ENCODE measurements at regions not wholly inside any gene's neighbourhood (a gene's known extent, or its start where the extent isn't known, plus 50 kb on each side); places are given as distances from the start of the nearest gene placed in this dataset.

GRCh38 chr3:102192575-102192974 is 242.2 kb upstream of the ZPLD1 start:
- DNase-seq, result no peak

DNA sequence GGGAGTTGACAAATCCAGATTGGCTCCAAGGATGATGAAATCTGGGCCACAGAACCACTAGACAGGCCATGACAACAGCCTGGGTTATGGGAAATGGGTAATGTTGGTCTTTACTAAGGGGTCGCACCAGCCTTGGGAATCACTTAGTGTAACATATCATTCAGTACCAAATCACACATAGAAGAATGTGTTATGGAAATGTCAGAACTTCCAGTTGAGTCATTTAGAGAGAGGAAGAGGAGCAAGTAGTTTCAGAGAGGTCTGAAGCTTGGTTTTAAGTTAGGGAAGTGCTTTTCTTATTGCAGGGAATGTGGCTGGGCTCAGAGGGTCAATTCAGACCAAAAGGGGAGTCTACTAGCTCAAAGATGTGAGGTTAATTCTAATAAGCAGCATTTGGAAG is 241.6 kb upstream of the ZPLD1 start:
- DNase-seq, result no peak

DNA sequence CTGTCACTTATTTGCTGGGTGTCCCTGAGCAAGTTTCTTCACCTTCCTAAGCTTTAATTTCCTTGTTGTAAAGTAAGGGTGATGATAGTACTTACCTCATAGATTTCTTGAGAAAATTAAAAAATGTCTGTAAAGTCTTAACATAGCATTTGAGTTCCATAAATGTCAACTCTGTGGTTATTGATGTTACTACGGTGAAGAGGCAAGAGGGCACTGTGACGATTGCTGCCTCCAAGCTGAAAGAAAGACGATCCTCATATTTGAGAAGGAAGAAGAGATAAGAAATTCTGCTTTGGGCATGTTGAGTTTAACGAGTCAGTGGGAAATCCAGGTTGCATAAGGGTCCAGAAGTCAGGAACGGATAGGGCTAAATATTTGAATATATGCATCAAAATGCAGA is 240.8 kb upstream of the ZPLD1 start:
- no peak for DNase-seq

DNA sequence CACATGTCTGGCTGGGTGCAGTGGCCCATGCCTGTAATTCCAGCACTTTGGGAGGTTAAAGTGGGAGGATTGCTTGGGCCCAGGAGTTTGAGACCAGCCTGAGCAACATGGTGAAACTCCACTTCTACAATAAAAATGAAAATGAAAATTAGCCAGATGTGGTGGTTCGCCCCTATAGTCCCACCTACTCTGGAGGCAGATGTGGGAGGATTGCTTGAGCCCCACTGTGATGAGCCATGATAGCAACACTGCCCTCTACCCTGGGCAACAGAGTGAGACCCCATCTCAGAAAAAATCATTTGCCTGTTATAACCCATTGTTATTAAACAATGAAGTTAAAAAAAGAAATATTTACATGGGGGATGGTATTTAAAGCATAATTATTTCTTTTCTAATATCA is 240.1 kb upstream of the ZPLD1 start:
- no peak for DNase-seq

GRCh38 chr3:102195198-102195948 is 239.4 kb upstream of the ZPLD1 start:
- DNase-seq, result no peak

- DNase-seq, result no peak
Measured at GRCh38 chr3:102200126-102200525, 234.7 kb upstream of the ZPLD1 start.

DNA sequence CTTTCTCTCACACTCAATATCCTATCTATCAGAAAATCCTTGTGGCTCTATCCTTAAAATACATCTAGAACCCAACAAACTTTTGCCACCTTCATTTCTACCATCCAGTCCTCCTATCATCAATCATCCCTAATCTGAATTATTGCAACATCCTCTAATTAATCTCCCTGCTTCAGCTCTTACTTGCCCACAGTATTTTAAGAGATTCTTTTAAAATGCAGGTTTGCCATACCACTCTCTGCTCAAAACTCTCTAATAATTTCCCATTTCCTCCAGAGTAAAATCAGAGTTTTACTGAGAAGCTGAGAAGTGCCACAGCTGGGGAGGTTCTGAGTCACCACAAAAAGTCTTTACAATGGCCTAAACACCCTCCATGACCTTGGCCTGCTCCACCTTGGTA is 234.3 kb upstream of the ZPLD1 start:
- DNase-seq, result no peak

DNA sequence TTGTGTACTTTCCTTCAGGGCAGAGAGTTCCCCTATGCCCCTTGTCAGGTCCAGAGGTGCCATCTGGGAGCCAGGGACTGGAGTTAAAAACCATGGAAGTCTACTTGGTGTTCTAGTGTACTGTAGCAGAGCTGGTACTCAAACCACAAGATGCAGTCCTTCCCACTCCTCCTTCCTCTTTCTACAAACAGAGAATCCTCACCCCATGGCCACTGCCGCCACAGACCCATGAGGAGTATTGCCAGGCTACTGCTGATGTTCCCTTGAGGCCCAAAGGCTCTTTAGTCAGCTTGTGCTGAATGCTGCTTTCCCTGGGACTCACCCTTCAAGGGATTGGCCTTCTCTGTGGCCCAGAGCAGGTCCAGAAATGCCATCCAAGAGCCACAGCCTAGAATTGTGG is 229.2 kb upstream of the ZPLD1 start:
- DNase-seq, result no peak

DNA sequence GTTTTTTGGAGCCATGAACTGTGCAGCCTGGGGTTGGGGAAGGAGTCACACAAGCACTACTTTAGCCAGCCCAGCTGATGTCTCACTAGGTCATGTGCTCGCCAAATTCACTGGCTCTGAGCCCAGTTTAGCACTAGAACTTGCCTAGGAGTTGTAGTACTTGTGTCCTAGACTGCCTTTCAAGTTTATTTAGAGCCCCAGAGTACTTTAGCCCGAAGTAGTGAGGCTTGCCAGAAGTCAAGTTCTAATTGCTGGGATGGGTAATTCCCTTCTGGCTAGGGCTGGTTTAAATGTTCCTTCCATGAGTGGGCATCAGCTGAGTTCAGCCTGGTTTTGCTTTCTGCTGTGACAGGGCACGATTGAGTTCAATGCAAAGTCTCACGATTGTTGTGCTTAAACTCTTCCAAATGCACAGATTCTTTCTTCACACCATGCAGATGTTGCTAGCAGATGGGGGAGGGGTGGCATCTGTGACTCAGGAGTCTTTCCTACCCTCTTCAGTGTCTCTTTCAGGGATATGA is 228.2 kb upstream of the ZPLD1 start:
- DNase-seq, result no peak

- no peak for DNase-seq
Measured at GRCh38 chr3:102207151-102207571, 227.7 kb upstream of the ZPLD1 start.

DNA sequence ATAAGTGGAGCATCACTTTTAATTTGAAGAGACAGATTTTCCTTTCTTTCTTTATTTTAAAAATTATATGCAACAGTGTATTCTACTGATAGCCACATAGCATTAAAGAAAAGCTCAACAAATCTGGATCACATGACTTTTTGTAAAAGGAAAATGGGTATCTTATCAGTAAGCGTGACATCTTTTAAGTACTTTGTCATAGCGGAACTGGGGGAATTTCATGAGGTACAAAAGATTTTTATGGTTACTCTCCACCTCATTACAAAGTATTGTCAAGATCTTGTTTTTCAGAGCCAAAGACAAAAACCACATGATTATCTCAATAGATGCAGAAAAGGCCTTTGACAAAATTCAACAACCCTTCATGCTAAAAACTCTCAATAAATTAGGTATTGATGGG is 219.6 kb upstream of the ZPLD1 start:
- no peak for DNase-seq

DNA sequence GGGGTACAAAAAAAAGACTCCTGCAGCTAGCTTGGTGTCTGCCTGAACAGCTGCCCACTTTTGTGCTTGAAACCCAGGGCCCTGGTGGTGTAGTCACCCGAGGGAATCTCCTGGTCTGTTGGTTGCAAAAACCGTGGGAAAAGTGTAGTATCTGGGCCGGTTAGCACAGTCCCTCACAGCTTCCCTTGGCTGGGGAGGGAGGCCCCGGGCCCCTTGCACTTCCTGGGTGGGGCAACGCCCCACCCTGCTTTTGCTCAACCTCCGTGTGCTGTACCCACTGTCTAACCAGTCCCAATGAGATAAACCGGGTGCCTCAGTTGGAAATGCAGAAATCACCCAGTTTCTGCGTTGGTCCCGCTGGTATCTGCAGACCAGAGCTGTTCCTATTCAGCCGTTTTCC is 211.7 kb upstream of the ZPLD1 start:
- DNase-seq, result no peak

GRCh38 chr3:102224171-102224570 is 210.6 kb upstream of the ZPLD1 start:
- DNase-seq, result no peak

DNA sequence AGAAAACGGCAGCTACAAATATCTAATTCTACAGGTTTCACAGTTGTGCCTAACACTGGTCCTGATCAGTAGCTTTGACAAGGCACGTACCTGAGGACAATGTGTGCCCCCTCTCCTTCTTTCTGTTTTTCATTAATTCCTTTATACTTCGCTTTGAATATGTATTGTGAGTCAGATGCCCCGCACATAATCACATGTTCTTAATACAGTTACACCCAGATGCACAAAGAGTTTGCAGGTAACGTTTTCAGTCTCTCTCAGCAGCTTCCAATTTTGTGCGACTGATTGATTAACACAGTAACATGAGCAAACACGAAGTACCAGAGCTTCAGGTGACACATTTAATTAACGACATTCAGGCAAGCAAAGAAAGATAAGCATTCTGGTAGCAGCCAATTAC is 209.8 kb upstream of the ZPLD1 start:
- DNase-seq, result no peak

DNA sequence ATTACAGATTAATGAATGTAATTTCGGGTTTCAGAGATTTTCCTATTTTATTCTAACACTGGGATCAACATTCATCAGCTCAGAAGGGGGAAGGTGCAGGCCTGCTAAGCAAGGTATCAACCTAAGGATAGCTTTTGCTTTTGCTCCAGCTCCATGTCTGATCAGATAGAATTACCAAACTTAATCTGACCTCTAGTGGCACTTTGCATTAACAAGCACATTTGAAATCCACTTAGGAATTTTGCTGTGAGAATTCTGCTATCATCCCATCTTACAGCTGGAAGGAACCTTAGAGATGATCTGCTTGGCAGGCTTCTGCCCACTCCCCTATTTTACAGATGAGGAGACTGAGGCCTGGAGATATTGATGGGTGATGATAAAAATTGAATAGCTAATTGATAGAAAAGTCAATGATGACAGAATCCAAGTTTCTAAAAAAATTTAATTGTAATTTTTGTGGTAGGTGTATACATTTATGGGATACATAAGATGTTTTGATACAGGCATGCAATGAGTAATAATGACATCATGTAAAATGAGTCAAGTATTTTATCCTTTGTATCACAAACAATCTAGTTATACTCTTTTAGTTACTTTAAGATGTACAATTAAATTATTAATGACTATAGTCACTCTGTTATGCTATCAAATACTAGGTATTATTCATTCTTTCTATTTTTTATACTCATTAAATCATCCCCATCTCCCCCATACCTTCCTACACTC is 209.2 kb upstream of the ZPLD1 start:
- DNase-seq, result no peak

GRCh38 chr3:102226463-102226862 is 208.4 kb upstream of the ZPLD1 start:
- no peak for DNase-seq

- DNase-seq, result peak; percentile 71
Measured at GRCh38 chr3:102229062-102229655, 205.7 kb upstream of the ZPLD1 start.

DNA sequence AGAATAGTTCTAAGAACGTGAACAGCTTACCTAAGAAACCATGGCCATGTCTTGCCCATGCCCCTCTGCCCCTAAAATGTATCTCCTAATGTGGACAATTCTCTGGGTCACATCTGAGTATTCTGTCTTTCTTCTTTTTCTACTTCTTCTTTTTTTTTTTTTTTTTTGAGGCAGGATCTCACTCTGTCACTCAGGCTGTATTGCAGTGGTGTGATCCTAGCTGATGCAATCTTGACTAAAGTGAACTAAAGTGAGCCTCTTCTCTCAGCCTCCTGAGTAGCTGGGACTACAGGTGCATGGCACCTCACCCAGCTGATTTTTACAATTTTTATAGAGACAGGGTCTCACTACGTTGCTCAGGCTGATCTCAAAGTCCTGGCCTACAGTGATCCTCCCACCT is 204.8 kb upstream of the ZPLD1 start:
- no peak for DNase-seq

DNA sequence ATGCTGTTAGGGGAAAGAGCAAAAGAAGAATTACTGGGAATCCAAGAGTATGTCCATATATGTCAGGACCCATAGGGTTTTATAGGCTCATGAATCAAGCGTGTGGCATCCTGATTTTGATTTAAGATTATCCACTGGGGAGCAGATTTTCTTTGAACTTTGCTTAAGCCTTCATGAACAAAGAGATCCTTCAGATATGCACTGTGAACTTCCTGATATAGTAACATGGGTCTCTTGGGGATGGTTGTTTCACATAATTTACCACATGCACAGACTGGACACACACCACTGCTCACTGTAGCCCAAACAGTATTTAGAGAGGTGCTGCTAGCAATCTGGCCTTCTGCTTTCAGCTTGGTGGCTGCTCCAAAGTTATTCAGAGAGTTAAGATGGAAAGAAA is 200.9 kb upstream of the ZPLD1 start:
- no peak for DNase-seq

DNA sequence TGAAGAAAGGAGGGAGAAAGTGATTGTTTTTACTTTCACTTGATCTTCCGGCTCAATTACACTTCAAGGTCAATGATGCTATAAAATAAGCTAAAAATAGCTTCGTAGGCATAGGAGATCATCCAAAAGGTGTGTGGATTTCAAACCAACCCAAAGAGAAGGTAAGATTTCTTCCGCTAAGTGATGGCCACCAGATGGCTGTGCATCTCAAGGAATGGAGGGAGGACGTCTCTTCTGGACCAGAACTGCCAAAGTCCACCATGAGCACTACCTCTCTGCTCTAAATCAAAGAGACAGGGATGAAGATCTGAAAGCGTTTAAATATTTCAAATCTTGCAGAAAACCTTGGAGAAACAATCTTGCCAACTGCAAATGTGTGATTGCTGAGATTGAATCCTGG is 199.1 kb upstream of the ZPLD1 start:
- no peak for DNase-seq

GRCh38 chr3:102237181-102237580 is 197.6 kb upstream of the ZPLD1 start:
- no peak for DNase-seq

DNA sequence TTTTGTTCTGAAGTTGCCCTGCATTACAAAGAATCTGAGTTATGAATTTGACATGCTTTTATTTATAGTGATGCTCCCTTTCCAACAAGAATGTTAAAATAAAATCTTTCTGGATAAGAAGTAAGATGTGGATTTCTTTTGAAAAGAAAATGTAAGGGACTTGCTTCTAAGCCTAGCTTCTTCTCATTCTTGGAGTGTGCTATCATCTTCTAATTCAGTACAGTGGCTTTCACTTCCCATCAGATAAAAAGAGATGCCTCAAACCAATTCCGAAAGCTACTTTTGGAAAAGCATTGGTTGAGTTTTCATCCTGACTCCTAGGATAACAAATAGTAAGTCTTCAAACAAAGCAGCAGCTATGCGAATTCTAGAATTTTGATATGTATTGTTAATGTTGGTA is 197.0 kb upstream of the ZPLD1 start:
- DNase-seq, result no peak

GRCh38 chr3:102238362-102238761 is 196.5 kb upstream of the ZPLD1 start:
- no peak for DNase-seq

DNA sequence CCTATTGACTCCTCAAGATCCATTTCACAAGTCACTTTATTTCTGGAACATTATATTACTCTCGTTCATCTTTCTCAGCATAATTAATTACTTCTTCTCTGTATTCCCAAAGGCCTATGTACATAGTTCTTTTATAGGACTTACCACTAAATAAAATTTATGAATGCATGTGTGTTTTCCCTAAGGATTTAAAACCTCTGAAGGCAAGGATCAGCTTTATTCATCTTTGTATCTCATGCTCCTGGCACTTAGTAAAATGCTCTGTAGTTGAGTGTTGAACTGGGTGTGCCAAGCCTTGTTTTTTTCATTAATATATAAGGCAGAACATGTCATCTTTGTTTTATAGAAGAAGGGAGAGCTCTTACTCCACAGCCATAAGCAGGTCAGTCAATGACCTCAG is 194.1 kb upstream of the ZPLD1 start:
- DNase-seq, result no peak
